WTC11 (cell line): ENCODE measurements at regions not wholly inside any gene's neighbourhood (a gene's known extent, or its start where the extent isn't known, plus 50 kb on each side); places are given as distances from the start of the nearest gene placed in this dataset.

ENCODE experiments used
- ATAC-seq: fragments of 200-7000 bp; cut with Tn5 transposase; 2 replicates; pipeline ENCODE4 v1.10.0; 2021; ENCODE audit warnings: mild to moderate bottlenecking, moderate library complexity
- CTCF ChIA-PET: fragments of 300-600 bp; sonication (Branson Sonifier 250); formaldehyde crosslinking; loops from one replicate; lab custom pipeline; 2021; ENCODE audit warnings: antibody characterized with exemption; lab: Charles Lee
- POLR2A ChIA-PET: fragments of 350-600 bp; sonication (Branson Sonifier 250); formaldehyde crosslinking; loops from one replicate; lab custom pipeline; 2021; ENCODE audit warnings: antibody characterized with exemption; lab: Charles Lee
- DNase-seq: peaks from one replicate; pipeline ENCODE4 v3.0.0; 2021; ENCODE audit warnings: low spot score
- H3K27ac Mint-ChIP-seq: 2 replicates; pipeline ENCODE4 v1.8.0; 2021; ENCODE audit warnings: mixed read lengths
- H3K27me3 Mint-ChIP-seq: 2 replicates; pipeline ENCODE4 v1.8.0; 2021; ENCODE audit warnings: low read depth, mild to moderate bottlenecking, moderate library complexity, mixed read lengths
- H3K36me3 Mint-ChIP-seq: 2 replicates; pipeline ENCODE4 v1.8.0; 2021; ENCODE audit warnings: mixed read lengths
- H3K4me1 Mint-ChIP-seq: 2 replicates; pipeline ENCODE4 v1.8.0; 2022; ENCODE audit warnings: mixed read lengths
- H3K4me3 Mint-ChIP-seq: 2 replicates; pipeline ENCODE4 v1.8.0; 2021; ENCODE audit warnings: mild to moderate bottlenecking, moderate library complexity, mixed read lengths
- H3K9me3 Mint-ChIP-seq: 2 replicates; pipeline ENCODE4 v1.8.0; 2021; ENCODE audit warnings: mixed read lengths
- ELF4 ChIP-seq: sonication (generic); formaldehyde crosslinking; IDR thresholded peaks from 2 replicates; pipeline ENCODE4 v1.8.1; 2022; ENCODE audit warnings: low read depth, mild to moderate bottlenecking, moderate library complexity, missing genetic modification reagents
- ERG ChIP-seq: fragments of 250-450 bp; sonication (Bioruptor Pico); IDR thresholded peaks from 2 replicates; pipeline ENCODE4 v1.8.0; 2021; ENCODE audit warnings: mild to moderate bottlenecking
- ESRRA ChIP-seq: sonication (generic); formaldehyde crosslinking; IDR thresholded peaks from 2 replicates; pipeline ENCODE4 v1.8.1; 2022; ENCODE audit warnings: mild to moderate bottlenecking, missing genetic modification reagents, borderline replicate concordance
- GABPB1 ChIP-seq: sonication (generic); formaldehyde crosslinking; IDR thresholded peaks from 2 replicates; pipeline ENCODE4 v1.8.1; 2023; ENCODE audit warnings: mild to moderate bottlenecking, missing genetic modification reagents
- GRHL2 ChIP-seq: fragments of 250-450 bp; sonication (Bioruptor Pico); IDR thresholded peaks from 2 replicates; pipeline ENCODE4 v1.8.0; 2022; ENCODE audit warnings: mild to moderate bottlenecking, moderate library complexity; ENCODE audit not compliant: insufficient replicate concordance, severe bottlenecking
- HMGA2 ChIP-seq: fragments of 250-450 bp; sonication (Bioruptor Pico); IDR thresholded peaks from 2 replicates; pipeline ENCODE4 v1.4.0; 2021; ENCODE audit warnings: mild to moderate bottlenecking, moderate library complexity
- JUN ChIP-seq: sonication (generic); formaldehyde crosslinking; IDR thresholded peaks from 2 replicates; pipeline ENCODE4 v1.8.0; 2023; ENCODE audit warnings: mild to moderate bottlenecking, missing genetic modification reagents
- MYBL2 ChIP-seq: sonication (generic); formaldehyde crosslinking; IDR thresholded peaks from 2 replicates; pipeline ENCODE4 v1.8.1; 2023; ENCODE audit warnings: mild to moderate bottlenecking, moderate library complexity, missing genetic modification reagents
- NR2C2 ChIP-seq: sonication (generic); formaldehyde crosslinking; IDR thresholded peaks from 2 replicates; pipeline ENCODE4 v1.8.0; 2022; ENCODE audit warnings: mild to moderate bottlenecking, missing genetic modification reagents
- OVOL2 ChIP-seq: fragments of 250-450 bp; sonication (Bioruptor Pico); IDR thresholded peaks from 2 replicates; pipeline ENCODE4 v1.9.0; 2021; ENCODE audit warnings: mild to moderate bottlenecking, borderline replicate concordance
- SMAD4 ChIP-seq: sonication (generic); formaldehyde crosslinking; IDR thresholded peaks from 2 replicates; pipeline ENCODE4 v1.8.0; 2022; ENCODE audit warnings: mild to moderate bottlenecking, missing genetic modification reagents
- STAT6 ChIP-seq: sonication (generic); formaldehyde crosslinking; conservative IDR thresholded peaks from 2 replicates; pipeline ENCODE4 v1.8.1; 2023; ENCODE audit warnings: mild to moderate bottlenecking, low read depth, missing genetic modification reagents, moderate library complexity
- ZBTB43 ChIP-seq: sonication (generic); formaldehyde crosslinking; IDR thresholded peaks from 2 replicates; pipeline ENCODE4 v1.8.1; 2023; ENCODE audit warnings: mild to moderate bottlenecking, missing genetic modification reagents
- ZNF232 ChIP-seq: sonication (generic); formaldehyde crosslinking; IDR thresholded peaks from 2 replicates; pipeline ENCODE4 v1.8.0; 2022; ENCODE audit warnings: mild to moderate bottlenecking, missing genetic modification reagents
- ZNF671 ChIP-seq: fragments of 250-450 bp; sonication (Bioruptor Pico); IDR thresholded peaks from 2 replicates; pipeline ENCODE4 v1.8.0; 2021; ENCODE audit warnings: mild to moderate bottlenecking
- ZSCAN18 ChIP-seq: fragments of 250-450 bp; sonication (Bioruptor Pico); IDR thresholded peaks from 2 replicates; pipeline ENCODE4 v2.1.2; 2022; ENCODE audit warnings: mild to moderate bottlenecking, moderate library complexity
- TF ChIP-seq, protein P1 (sequence below): sonication (generic); formaldehyde crosslinking; IDR thresholded peaks from 2 replicates; pipeline ENCODE4 v1.8.0; 2022; ENCODE audit warnings: mild to moderate bottlenecking, missing genetic modification reagents
- TF ChIP-seq, protein P2 (sequence below): sonication (generic); formaldehyde crosslinking; IDR thresholded peaks from 2 replicates; pipeline ENCODE4 v1.8.0; 2023; ENCODE audit warnings: missing genetic modification reagents, mild to moderate bottlenecking, borderline replicate concordance
- TF ChIP-seq, protein P3 (sequence below): sonication (generic); formaldehyde crosslinking; IDR thresholded peaks from 2 replicates; pipeline ENCODE4 v1.8.1; 2023; ENCODE audit warnings: mild to moderate bottlenecking, missing genetic modification reagents

DNA sequence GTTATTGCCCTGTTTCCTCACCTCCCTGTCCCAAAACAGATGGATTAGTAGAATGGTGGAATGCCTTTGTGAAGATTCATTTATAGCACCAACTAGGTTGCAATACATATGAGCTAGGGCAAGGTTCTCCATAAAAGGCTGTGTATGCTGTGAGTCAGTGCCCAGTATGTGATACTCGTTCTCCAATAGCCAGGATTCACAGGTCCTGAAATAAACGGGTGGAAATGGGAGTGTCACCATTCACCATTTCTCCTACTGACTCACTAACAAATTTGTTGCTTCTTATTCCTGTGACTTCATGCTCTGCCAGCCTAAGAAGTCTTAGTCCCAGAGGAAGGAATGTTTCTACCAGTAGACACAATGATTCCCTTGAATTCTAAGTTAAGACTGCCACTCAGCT lies 1745.4 kb downstream of the SLITRK1 start:
- Mint-ChIP-seq H3K4me1 (no peaks in the 10 kb centered on the region), H3K27me3 (no peaks in the 10 kb centered on the region), H3K9me3 (peaks cover 7% of the 10 kb centered on the region; the same call in 1 of the 2 replicates), H3K27ac (no peak overlapping the region), H3K36me3 (no peaks in the 10 kb centered on the region), H3K4me3 (no peak overlapping the region)
- DNase-seq (no peak), ATAC-seq (no peak)
- CTCF ChIA-PET = no interaction called here
- TF ChIP-seq ESRRA (CRISPR knock-in tag) (no peak), NR2C2 (CRISPR knock-in tag) (no peak), ZNF671 (no peak), ZSCAN18 (CRISPR knock-in tag) (no peak), MYBL2 (CRISPR knock-in tag) (no peak), STAT6 (CRISPR knock-in tag) (no peak), ERG (CRISPR knock-in tag) (no peak), GRHL2 (CRISPR knock-in tag) (no peak), SMAD4 (no peak), JUN (CRISPR knock-in tag) (no peak), ZNF232 (CRISPR knock-in tag) (no peak), GABPB1 (CRISPR knock-in tag) (no peak), HMGA2 (CRISPR knock-in tag) (no peak), OVOL2 (no peak), ZBTB43 (CRISPR knock-in tag) (no peak), ELF4 (no peak)
- TF ChIP-seq, protein P1, sequence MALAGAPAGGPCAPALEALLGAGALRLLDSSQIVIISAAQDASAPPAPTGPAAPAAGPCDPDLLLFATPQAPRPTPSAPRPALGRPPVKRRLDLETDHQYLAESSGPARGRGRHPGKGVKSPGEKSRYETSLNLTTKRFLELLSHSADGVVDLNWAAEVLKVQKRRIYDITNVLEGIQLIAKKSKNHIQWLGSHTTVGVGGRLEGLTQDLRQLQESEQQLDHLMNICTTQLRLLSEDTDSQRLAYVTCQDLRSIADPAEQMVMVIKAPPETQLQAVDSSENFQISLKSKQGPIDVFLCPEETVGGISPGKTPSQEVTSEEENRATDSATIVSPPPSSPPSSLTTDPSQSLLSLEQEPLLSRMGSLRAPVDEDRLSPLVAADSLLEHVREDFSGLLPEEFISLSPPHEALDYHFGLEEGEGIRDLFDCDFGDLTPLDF = no peak
- TF ChIP-seq, protein P2, sequence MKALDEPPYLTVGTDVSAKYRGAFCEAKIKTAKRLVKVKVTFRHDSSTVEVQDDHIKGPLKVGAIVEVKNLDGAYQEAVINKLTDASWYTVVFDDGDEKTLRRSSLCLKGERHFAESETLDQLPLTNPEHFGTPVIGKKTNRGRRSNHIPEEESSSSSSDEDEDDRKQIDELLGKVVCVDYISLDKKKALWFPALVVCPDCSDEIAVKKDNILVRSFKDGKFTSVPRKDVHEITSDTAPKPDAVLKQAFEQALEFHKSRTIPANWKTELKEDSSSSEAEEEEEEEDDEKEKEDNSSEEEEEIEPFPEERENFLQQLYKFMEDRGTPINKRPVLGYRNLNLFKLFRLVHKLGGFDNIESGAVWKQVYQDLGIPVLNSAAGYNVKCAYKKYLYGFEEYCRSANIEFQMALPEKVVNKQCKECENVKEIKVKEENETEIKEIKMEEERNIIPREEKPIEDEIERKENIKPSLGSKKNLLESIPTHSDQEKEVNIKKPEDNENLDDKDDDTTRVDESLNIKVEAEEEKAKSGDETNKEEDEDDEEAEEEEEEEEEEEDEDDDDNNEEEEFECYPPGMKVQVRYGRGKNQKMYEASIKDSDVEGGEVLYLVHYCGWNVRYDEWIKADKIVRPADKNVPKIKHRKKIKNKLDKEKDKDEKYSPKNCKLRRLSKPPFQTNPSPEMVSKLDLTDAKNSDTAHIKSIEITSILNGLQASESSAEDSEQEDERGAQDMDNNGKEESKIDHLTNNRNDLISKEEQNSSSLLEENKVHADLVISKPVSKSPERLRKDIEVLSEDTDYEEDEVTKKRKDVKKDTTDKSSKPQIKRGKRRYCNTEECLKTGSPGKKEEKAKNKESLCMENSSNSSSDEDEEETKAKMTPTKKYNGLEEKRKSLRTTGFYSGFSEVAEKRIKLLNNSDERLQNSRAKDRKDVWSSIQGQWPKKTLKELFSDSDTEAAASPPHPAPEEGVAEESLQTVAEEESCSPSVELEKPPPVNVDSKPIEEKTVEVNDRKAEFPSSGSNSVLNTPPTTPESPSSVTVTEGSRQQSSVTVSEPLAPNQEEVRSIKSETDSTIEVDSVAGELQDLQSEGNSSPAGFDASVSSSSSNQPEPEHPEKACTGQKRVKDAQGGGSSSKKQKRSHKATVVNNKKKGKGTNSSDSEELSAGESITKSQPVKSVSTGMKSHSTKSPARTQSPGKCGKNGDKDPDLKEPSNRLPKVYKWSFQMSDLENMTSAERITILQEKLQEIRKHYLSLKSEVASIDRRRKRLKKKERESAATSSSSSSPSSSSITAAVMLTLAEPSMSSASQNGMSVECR (CRISPR knock-in tag) = no peak
- TF ChIP-seq, protein P3, sequence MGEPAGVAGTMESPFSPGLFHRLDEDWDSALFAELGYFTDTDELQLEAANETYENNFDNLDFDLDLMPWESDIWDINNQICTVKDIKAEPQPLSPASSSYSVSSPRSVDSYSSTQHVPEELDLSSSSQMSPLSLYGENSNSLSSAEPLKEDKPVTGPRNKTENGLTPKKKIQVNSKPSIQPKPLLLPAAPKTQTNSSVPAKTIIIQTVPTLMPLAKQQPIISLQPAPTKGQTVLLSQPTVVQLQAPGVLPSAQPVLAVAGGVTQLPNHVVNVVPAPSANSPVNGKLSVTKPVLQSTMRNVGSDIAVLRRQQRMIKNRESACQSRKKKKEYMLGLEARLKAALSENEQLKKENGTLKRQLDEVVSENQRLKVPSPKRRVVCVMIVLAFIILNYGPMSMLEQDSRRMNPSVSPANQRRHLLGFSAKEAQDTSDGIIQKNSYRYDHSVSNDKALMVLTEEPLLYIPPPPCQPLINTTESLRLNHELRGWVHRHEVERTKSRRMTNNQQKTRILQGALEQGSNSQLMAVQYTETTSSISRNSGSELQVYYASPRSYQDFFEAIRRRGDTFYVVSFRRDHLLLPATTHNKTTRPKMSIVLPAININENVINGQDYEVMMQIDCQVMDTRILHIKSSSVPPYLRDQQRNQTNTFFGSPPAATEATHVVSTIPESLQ = no peak
- POLR2A ChIA-PET = no interaction called here
